GM23338 (cell line): ENCODE measurements at regions not wholly inside any gene's neighbourhood (a gene's known extent, or its start where the extent isn't known, plus 50 kb on each side); places are given as distances from the start of the nearest gene placed in this dataset.

ENCODE experiments used
- CREB1 ChIP-seq: fragments of 250-450 bp; sonication (Bioruptor Pico); IDR thresholded peaks from 2 replicates; pipeline ENCODE4 v1.5.0; 2020; ENCODE audit warnings: low read depth, mild to moderate bottlenecking, moderate library complexity
- CTCF ChIP-seq, 2 experiments: fragments of 200-600 bp in 1 of 2; sonication (generic) in 1 of 2; conservative IDR thresholded peaks; 2 replicates each; pipeline versions ENCODE4 v1.5.1 to v1.6.1; 2016 to 2017; ENCODE audit warnings: antibody characterized with exemption in 2 of 2, low read depth in 2 of 2, mild to moderate bottlenecking in 2 of 2, moderate library complexity in 1 of 2
- NANOG ChIP-seq: IDR thresholded peaks from 2 replicates; pipeline ENCODE4 v1.6.1; 2016; ENCODE audit warnings: antibody characterized with exemption, borderline replicate concordance
- POLR2AphosphoS5 ChIP-seq: IDR thresholded peaks from 2 replicates; pipeline ENCODE4 v1.6.1; 2016; ENCODE audit warnings: antibody characterized with exemption, low read depth
- REST ChIP-seq: IDR thresholded peaks from one replicate; pipeline ENCODE4 v1.6.1; 2018; ENCODE audit warnings: antibody characterized with exemption; ENCODE audit not compliant: unreplicated experiment
- ZNF331 ChIP-seq: fragments of 250-450 bp; sonication (Bioruptor Pico); IDR thresholded peaks from 2 replicates; pipeline ENCODE4 v1.5.0; 2020; ENCODE audit warnings: low read depth, mild to moderate bottlenecking, moderate library complexity
- TF ChIP-seq, protein P1 (sequence below): fragments of 250-450 bp; sonication (Bioruptor Pico); IDR thresholded peaks from 2 replicates; pipeline ENCODE4 v1.5.0; 2020; ENCODE audit warnings: mild to moderate bottlenecking, moderate library complexity

DNA sequence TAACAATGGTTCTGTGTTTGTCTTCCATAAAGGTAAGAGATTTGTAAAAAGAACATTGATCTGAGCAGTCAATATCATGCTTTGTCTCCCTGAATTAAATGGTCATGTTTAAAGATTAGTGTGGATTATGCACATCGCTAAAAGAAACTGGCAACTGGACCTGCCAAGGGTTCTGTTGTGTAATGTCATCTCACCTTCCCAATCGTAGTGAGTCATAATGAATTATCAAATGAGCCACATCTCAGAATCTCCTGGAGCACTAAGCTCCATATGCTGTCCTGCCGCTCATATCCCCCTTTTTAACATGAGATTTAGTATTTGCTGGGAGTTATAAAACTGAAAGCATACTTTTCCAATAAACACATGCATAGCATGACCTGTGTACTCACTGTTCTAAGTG is 187.0 kb upstream of the OPRM1 start (continued):
- TF ChIP-seq, protein P1, sequence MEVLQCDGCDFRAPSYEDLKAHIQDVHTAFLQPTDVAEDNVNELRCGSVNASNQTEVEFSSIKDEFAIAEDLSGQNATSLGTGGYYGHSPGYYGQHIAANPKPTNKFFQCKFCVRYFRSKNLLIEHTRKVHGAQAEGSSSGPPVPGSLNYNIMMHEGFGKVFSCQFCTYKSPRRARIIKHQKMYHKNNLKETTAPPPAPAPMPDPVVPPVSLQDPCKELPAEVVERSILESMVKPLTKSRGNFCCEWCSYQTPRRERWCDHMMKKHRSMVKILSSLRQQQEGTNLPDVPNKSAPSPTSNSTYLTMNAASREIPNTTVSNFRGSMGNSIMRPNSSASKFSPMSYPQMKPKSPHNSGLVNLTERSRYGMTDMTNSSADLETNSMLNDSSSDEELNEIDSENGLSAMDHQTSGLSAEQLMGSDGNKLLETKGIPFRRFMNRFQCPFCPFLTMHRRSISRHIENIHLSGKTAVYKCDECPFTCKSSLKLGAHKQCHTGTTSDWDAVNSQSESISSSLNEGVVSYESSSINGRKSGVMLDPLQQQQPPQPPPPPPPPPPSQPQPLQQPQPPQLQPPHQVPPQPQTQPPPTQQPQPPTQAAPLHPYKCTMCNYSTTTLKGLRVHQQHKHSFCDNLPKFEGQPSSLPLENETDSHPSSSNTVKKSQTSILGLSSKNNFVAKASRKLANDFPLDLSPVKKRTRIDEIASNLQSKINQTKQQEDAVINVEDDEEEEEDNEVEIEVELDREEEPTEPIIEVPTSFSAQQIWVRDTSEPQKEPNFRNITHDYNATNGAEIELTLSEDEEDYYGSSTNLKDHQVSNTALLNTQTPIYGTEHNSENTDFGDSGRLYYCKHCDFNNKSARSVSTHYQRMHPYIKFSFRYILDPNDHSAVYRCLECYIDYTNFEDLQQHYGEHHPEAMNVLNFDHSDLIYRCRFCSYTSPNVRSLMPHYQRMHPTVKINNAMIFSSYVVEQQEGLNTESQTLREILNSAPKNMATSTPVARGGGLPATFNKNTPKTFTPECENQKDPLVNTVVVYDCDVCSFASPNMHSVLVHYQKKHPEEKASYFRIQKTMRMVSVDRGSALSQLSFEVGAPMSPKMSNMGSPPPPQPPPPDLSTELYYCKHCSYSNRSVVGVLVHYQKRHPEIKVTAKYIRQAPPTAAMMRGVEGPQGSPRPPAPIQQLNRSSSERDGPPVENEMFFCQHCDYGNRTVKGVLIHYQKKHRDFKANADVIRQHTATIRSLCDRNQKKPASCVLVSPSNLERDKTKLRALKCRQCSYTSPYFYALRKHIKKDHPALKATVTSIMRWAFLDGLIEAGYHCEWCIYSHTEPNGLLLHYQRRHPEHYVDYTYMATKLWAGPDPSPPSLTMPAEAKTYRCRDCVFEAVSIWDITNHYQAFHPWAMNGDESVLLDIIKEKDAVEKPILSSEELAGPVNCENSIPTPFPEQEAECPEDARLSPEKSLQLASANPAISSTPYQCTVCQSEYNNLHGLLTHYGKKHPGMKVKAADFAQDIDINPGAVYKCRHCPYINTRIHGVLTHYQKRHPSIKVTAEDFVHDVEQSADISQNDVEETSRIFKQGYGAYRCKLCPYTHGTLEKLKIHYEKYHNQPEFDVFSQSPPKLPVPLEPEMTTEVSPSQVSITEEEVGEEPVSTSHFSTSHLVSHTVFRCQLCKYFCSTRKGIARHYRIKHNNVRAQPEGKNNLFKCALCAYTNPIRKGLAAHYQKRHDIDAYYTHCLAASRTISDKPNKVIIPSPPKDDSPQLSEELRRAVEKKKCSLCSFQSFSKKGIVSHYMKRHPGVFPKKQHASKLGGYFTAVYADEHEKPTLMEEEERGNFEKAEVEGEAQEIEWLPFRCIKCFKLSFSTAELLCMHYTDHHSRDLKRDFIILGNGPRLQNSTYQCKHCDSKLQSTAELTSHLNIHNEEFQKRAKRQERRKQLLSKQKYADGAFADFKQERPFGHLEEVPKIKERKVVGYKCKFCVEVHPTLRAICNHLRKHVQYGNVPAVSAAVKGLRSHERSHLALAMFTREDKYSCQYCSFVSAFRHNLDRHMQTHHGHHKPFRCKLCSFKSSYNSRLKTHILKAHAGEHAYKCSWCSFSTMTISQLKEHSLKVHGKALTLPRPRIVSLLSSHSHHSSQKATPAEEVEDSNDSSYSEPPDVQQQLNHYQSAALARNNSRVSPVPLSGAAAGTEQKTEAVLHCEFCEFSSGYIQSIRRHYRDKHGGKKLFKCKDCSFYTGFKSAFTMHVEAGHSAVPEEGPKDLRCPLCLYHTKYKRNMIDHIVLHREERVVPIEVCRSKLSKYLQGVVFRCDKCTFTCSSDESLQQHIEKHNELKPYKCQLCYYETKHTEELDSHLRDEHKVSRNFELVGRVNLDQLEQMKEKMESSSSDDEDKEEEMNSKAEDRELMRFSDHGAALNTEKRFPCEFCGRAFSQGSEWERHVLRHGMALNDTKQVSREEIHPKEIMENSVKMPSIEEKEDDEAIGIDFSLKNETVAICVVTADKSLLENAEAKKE: no peak
- TF ChIP-seq NANOG (no peak), REST (no peak), CREB1 (CRISPR knock-in tag) (no peak), CTCF (conservative IDR thresholded peaks at IDR 0.05; ENCODE audit: low read depth in 2 of 2) (no peak), POLR2AphosphoS5 (no peak), ZNF331 (no peak)
